ENCODE measurements at regions not wholly inside any gene's neighbourhood (a gene's known extent, or its start where the extent isn't known, plus 50 kb on each side); places are given as distances from the start of the nearest gene placed in this dataset.

DNA sequence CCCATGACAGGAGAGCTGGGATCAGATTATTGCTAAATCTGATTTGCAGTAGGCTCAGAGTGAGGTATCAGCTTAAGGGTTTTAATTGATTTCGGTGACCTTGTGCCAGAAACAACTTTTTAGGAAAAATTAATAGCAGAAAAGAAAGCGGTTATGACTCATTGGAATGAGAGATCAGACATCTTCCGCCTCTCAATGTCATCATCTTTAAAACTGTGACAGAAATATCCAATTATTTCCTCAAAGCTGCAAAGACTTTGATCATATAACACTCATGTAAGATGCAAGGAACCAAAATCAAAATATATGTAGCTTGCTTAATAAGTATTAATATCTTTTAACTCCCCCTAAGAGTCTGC lies 190.1 kb upstream of the FOXF1 start:
- ATAC-seq (ENCODE audit: low read depth) (no peak), DNase-seq (ENCODE audit: low spot score in 2 of 2) (no peak)
- no peak overlapping the region for H3K27ac Mint-ChIP-seq
- H3K9me3 Mint-ChIP-seq, result no peaks in the 10 kb centered on the region
- H3K4me1 Mint-ChIP-seq, result no peaks in the 10 kb centered on the region
- H3K4me3 Mint-ChIP-seq, result no peak overlapping the region
- H3K27me3 Mint-ChIP-seq, result peaks cover 4% of the 10 kb centered on the region
- H3K36me3 Mint-ChIP-seq, result no peaks in the 10 kb centered on the region

DNA sequence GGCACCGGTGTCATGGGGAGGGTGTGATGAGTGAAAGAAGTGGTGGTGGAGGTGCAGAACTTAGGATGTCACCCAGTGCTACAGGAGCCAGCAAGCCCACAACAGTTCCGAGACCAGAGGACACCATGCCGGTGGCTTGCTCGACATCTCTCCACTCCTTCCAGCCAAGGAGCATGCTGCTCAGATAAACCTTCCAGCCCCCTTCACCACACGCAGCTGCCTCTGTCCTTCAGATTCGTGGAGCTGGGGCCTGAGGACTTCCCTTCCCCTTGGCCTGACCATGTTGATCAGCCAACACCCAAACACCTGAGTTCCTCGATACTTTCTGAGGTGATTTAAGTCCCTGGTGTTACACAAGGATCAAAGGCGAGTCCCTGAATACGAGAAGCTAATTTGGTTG lies 188.8 kb upstream of the FOXF1 start:
- Mint-ChIP-seq H3K4me3 (no peak overlapping the region), H3K27me3 (peaks cover 7% of the 10 kb centered on the region), H3K36me3 (no peaks in the 10 kb centered on the region), H3K4me1 (no peaks in the 10 kb centered on the region), H3K27ac (no peak overlapping the region), H3K9me3 (peaks cover 1% of the 10 kb centered on the region)
- DNase-seq (ENCODE audit: low spot score in 2 of 2) (no peak), ATAC-seq (ENCODE audit: low read depth) (no peak)

DNA sequence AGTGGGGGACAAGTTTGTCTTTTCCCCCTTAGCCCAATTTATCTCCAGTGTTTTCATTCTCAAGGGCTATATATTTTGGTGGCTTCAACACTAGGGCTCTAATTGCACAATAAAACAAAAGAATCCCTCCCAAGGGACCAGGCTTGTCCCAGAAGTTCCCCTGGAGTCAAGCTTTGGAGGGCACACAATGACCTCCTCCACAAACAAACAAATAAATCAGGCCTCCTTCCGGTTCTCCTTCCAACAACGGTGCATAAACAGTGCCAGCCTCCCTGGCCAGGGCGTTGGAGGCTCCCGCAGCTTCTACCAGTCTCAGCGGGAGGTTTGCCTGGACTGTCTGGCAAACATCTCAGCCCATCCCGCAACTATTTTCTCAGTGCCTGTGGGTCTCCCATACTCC lies 188.0 kb upstream of the FOXF1 start:
- Mint-ChIP-seq H3K9me3 (peaks cover 1% of the 10 kb centered on the region), H3K36me3 (no peaks in the 10 kb centered on the region), H3K4me1 (no peaks in the 10 kb centered on the region), H3K27me3 (peaks cover 8% of the 10 kb centered on the region), H3K27ac (no peak overlapping the region), H3K4me3 (no peak overlapping the region)
- no peak for DNase-seq (ENCODE audit: low spot score in 2 of 2)
- no peak for ATAC-seq (ENCODE audit: low read depth)

DNA sequence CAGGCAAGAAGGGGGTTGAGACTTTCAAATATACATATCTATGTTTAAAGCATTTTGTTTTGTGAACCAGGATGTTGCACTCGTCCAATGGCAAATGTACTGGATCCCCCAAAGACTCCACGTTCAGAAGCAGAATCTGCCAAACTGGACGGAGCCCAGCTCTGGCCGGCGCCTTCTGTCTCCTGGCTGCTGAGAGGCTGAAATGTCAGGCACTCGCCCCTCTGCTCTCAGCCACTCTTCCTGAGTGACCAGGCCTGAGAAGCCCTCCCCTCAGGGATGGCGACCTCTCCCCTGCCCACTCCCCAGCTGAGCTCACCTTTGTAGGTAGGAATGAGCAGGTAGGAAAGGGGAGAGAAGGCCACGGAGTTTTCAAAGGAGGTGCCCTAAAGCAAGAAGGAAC lies 187.5 kb upstream of the FOXF1 start:
- Mint-ChIP-seq H3K4me3 (no peak overlapping the region), H3K4me1 (no peaks in the 10 kb centered on the region), H3K27ac (no peak overlapping the region), H3K36me3 (no peaks in the 10 kb centered on the region), H3K27me3 (peaks cover 10% of the 10 kb centered on the region), H3K9me3 (peaks cover 1% of the 10 kb centered on the region)
- DNase-seq (ENCODE audit: low spot score in 2 of 2) (no peak), ATAC-seq (ENCODE audit: low read depth) (no peak)

DNA sequence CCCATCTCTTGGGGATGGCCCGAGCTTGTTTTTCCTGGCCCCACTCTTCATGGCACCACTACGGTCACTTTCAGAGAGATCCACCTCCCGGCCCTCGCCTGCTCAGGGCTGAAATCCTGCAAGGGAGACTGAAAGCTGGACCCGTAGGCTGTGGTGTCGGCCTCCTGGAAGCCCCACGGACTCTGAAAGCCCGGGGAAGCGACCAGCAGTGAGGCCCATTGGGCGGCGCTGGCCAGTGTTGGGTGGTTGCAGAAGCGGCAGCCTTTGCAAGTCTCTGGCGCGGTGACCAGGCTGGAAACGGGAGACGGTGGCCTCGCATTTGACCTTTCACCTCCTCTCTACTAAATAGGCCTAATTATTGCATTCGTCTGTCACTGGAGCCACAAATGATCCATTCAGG lies 186.0 kb upstream of the FOXF1 start:
- Mint-ChIP-seq H3K27ac (no peak overlapping the region), H3K36me3 (no peaks in the 10 kb centered on the region), H3K27me3 (peaks cover 10% of the 10 kb centered on the region), H3K4me1 (no peaks in the 10 kb centered on the region), H3K4me3 (no peak overlapping the region), H3K9me3 (peaks cover 1% of the 10 kb centered on the region)
- no peak for DNase-seq (ENCODE audit: low spot score in 2 of 2)
- no peak for ATAC-seq (ENCODE audit: low read depth)

DNA sequence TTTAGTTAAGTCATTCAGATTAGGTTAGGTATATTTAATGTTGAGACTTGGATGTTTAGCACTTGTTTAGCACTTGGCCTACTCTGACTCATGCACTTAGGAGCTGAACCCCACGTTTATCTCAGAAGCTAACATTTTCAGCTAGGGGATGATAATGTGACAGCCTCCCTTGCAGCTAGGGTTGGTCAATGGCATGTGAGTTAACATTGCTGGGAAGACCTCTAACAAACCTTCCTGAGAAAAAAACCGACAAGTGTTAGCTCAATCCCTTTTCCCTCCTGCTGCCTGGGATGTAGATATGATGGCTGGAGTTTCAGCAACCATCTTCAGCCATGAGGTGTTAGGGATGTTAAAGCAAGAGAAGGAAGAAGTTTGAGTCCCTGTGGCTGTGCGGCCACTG lies 185.0 kb upstream of the FOXF1 start:
- DNase-seq (ENCODE audit: low spot score in 2 of 2) (no peak), ATAC-seq (ENCODE audit: low read depth) (no peak)
- no peaks in the 10 kb centered on the region for H3K36me3 Mint-ChIP-seq
- no peak overlapping the region for H3K27ac Mint-ChIP-seq
- H3K4me3 Mint-ChIP-seq, result no peak overlapping the region
- H3K9me3 Mint-ChIP-seq, result peaks cover 1% of the 10 kb centered on the region
- peaks cover 13% of the 10 kb centered on the region for H3K27me3 Mint-ChIP-seq
- H3K4me1 Mint-ChIP-seq, result no peaks in the 10 kb centered on the region

DNA sequence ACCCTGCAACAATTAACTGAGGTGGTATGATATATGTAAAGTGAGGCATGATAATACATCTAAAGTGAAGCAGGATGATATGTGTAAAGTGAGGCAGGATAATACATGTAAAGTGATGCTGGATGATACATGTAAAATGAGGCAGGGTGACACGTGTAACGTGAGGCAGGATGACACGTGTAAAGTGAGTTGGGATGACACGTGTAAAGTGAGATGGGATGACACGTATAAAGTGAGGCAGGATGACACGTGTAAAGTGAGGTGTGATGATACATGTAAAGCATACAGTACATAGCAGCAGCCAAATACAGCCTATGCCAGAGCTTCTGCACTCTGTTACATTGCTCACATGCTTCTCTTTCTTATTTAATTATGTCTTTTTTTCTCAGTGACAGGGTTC lies 184.4 kb upstream of the FOXF1 start:
- peaks cover 12% of the 10 kb centered on the region for H3K27me3 Mint-ChIP-seq

DNA sequence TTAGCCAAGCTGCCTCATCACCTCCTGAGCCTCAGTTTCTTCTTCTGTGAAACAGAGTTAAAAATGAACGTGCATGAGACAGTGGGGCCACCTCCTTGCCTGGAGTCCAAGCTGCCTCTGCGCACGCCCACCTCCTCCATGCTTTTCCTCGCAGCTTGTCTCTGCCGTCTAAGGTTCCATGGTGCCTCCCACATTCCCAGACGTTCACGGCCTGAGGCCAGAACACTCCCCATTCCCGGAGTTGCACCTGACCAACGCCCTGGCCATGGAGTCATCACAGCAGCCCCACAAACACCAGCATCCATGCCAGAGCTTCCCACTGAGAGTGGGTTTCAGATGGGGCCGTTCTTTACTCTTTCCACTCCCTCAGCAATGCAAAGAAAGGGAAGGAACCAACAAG lies 183.0 kb upstream of the FOXF1 start:
- Mint-ChIP-seq H3K4me3 (no peak overlapping the region), H3K27ac (no peak overlapping the region), H3K9me3 (peaks cover 1% of the 10 kb centered on the region), H3K36me3 (no peaks in the 10 kb centered on the region), H3K27me3 (peaks cover 13% of the 10 kb centered on the region), H3K4me1 (no peaks in the 10 kb centered on the region)
- DNase-seq (ENCODE audit: low spot score in 2 of 2), result no peak
- no peak for ATAC-seq (ENCODE audit: low read depth)

More for the DNA sequence above, 184.4 kb upstream of the FOXF1 start:
- Mint-ChIP-seq H3K4me3 (no peak overlapping the region), H3K27ac (no peak overlapping the region), H3K4me1 (no peaks in the 10 kb centered on the region), H3K36me3 (no peaks in the 10 kb centered on the region), H3K9me3 (peaks cover 1% of the 10 kb centered on the region)
- no peak for DNase-seq (ENCODE audit: low spot score in 2 of 2)
- no peak for ATAC-seq (ENCODE audit: low read depth)

DNA sequence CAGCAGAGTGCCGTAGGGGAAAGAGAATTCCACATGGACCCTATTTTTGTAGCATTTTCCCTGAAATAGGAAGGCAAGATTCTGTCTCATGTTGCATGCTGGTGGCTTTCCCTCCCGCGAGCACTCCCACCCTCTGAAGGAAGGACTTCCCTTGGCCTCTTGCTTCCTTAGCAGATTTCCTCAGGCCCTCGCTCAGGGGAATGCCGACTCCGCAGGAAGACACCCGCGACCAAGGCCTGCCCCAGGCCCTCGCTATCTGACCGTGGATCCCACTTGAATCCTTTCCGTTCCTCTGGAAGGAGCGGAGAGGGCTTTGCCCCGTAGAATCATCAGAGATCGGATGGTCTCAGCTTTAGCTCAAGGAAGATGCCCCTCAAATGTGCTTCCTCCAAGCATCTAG lies 179.4 kb upstream of the FOXF1 start:
- H3K36me3 Mint-ChIP-seq, result no peaks in the 10 kb centered on the region
- peaks cover under 1% of the 10 kb centered on the region for H3K9me3 Mint-ChIP-seq
- ATAC-seq (ENCODE audit: low read depth), result no peak
- no peak overlapping the region for H3K27ac Mint-ChIP-seq
- no peak overlapping the region for H3K4me3 Mint-ChIP-seq
- H3K4me1 Mint-ChIP-seq, result no peaks in the 10 kb centered on the region
- peaks cover 15% of the 10 kb centered on the region for H3K27me3 Mint-ChIP-seq
- DNase-seq (ENCODE audit: low spot score in 2 of 2), result no peak

DNA sequence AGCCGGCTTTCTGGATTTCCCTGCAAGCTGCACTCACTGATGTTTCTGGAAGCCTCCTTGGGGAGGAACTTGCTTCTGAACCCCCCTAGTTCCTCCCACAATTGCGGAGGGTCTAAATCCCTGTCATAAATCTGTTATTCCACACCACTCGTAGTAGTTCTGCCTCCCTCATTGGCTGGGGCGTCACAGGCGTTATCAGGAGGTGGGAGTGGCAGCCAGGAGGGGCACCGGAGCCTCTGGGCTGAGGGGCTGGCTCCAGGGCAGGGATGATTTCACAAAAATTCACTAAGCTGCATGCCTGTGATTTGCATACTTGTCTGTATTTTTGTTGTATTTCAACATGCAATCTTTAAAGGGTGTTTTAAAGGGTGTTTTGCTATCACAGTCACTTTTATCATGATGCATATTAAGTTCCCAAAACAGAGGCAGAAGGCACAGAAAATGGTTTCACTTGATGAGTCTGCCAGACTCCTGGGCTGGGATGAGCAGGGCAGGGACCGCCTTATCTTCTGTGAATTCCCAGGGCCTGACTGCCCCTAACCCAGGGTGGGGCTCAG lies 176.2 kb upstream of the FOXF1 start:
- ATAC-seq (ENCODE audit: low read depth), result no peak
- no peak overlapping the region for H3K27ac Mint-ChIP-seq
- H3K9me3 Mint-ChIP-seq, result peaks cover 2% of the 10 kb centered on the region
- peaks cover 23% of the 10 kb centered on the region for H3K27me3 Mint-ChIP-seq
- peaks cover 1% of the 10 kb centered on the region for H3K36me3 Mint-ChIP-seq
- no peak for DNase-seq (ENCODE audit: low spot score in 2 of 2)
- H3K4me3 Mint-ChIP-seq, result no peak overlapping the region
- no peaks in the 10 kb centered on the region for H3K4me1 Mint-ChIP-seq

DNA sequence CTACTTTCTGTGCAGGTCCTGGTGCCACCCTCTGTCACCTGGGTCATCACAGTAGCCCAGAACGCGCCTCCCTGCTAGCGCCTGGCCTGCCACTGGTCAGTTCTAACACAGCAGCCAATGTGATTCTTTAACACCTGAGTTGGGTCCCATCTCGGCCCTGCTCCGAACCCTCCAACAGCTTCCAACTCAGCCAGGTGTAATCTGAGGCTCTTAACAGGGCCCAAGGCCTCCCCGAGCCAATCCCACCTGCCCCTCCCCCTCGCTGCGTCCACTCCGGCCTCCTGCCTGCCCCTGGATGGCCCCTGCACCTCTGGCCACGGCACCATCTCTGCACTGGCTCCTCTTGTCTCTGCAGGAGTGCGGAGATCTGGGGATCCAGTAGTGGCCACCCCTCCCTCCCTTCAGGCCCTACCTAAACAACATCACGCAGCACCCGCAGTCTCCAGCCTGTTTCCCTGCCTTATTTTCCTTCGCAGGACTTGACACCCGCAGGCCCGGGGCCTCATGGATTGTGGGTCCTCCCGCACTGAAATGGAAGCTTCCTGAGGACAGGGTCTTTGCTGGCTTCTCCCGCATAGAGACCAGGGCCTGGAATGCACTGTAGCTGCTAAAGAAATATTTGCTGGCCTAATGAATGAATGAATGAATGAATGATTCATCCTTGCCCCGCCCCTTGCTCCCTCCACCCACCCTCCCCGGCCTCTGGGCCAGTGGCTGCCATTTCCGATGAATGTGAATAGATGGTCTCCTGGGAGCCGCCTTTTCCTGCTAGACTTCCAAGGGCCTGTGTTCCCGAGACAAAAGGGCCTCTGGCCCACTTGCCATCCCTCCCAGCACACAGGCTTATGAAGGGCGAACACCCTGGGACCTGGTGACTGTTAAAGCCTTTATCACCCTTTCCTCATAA lies 174.8 kb upstream of the FOXF1 start:
- no peak overlapping the region for H3K4me3 Mint-ChIP-seq
- H3K27ac Mint-ChIP-seq, result no peak overlapping the region
- peaks cover 2% of the 10 kb centered on the region for H3K9me3 Mint-ChIP-seq
- DNase-seq (ENCODE audit: low spot score in 2 of 2), result no peak
- H3K4me1 Mint-ChIP-seq, result no peaks in the 10 kb centered on the region
- H3K36me3 Mint-ChIP-seq, result peaks cover 1% of the 10 kb centered on the region
- peaks cover 23% of the 10 kb centered on the region for H3K27me3 Mint-ChIP-seq
- ATAC-seq (ENCODE audit: low read depth), result no peak

DNA sequence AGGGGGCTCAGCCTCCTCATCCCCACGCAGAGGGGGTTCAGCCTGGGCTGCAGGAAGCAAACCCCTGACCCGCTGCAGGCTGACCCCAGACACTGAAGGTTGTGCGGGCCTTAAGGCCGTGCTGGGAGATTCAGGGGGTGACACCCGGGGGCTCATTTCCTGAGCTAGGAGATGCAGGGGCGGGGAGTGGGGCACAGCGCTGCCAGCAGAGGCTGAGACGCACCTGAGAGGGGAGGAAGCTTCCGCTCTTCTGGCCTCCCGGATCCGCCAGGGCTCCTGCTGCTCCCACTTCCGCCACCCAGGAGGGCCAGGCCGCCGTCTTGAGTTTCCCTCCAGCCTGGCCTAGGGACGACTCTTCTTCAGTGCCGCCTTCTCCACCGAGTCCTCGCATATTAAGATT lies 173.2 kb upstream of the FOXF1 start:
- H3K36me3 Mint-ChIP-seq, result peaks cover 1% of the 10 kb centered on the region
- H3K4me3 Mint-ChIP-seq, result no peak overlapping the region
- no peak for DNase-seq (ENCODE audit: low spot score in 2 of 2)
- no peak overlapping the region for H3K27ac Mint-ChIP-seq
- peaks cover 2% of the 10 kb centered on the region for H3K9me3 Mint-ChIP-seq
- H3K27me3 Mint-ChIP-seq, result peaks cover 22% of the 10 kb centered on the region
- ATAC-seq (ENCODE audit: low read depth), result no peak
- H3K4me1 Mint-ChIP-seq, result no peaks in the 10 kb centered on the region

DNA sequence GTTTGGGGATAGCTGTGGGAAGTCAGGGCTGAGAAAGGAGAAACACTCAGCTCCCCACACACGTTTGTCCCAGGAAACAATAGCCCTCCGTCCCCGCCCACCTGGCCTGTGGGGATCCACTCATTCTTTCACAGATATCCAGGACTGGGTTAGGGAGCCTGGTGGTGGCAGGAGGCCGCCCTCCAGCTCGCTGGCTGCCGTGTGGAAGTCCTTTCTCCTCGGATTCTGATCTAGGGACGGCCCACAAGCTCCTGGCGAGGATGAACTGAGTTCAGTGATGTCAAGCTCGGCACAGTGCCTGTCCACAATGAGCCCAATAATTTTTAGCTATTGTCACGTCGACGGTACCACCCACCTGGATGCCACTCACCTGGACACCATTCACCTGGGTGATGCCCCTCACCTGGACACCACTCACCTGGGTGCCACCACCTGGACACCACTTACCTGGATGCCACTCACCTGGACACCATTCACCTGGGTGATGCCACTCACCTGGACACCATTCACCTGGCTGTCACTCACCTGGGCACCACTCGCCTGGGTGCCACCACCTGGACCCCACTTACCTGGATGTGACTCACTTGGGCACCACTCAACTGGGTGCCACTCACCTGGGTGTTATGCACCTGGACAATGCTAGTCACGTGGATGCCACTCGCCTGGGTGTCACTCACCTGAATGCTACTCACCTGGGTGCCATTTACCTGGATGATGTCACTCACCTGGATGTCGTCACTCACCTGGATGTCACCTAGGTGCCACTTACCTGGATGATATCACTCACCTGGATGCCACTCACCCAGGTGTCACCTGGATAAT lies 172.5 kb upstream of the FOXF1 start:
- H3K4me1 Mint-ChIP-seq, result no peaks in the 10 kb centered on the region
- no peak overlapping the region for H3K4me3 Mint-ChIP-seq
- DNase-seq (ENCODE audit: low spot score in 2 of 2) (no peak), ATAC-seq (ENCODE audit: low read depth) (no peak)
- H3K27me3 Mint-ChIP-seq, result peaks cover 20% of the 10 kb centered on the region
- no peak overlapping the region for H3K27ac Mint-ChIP-seq
- peaks cover 2% of the 10 kb centered on the region for H3K9me3 Mint-ChIP-seq
- H3K36me3 Mint-ChIP-seq, result peaks cover 1% of the 10 kb centered on the region

DNA sequence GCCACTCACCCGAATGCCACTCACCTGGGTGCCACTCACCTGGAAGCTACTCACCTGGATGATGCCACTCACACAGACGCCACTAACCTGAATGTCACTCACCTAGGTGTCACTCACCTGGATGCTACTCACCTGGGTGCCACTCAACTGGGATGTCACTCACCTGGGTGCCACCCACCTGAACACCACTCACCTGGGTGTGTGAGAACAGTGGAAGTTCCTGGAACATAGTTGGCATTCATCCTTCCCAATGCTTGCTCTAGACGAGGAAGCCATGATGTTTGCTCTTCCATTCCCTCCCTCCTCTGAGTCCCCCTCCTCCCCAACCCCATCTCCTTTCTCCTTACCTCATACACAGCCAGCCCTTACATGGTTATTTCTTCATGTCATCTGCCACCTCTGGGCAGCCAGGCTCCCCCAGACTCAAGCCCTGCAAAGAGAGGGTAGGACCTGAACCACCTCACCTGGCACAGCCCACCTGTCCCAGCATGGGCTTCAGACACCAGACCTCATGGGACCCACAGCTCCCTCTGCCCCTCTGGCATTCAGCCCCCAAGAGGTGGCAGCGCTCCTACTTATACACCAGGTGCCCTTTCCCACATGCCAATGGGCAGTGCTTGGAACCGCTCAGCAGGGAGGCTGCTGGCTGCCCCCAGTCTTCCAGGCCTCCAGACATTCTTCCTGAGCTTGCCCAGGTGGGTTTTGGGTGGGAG lies 171.8 kb upstream of the FOXF1 start:
- Mint-ChIP-seq H3K4me3 (no peak overlapping the region), H3K36me3 (peaks cover 1% of the 10 kb centered on the region), H3K4me1 (no peaks in the 10 kb centered on the region), H3K27ac (no peak overlapping the region), H3K27me3 (peaks cover 22% of the 10 kb centered on the region), H3K9me3 (peaks cover 2% of the 10 kb centered on the region)
- ATAC-seq (ENCODE audit: low read depth) (no peak), DNase-seq (ENCODE audit: low spot score in 2 of 2) (no peak)

All from memory B cell (primary cell).